ENCODE measurements at regions not wholly inside any gene's neighbourhood (a gene's known extent, or its start where the extent isn't known, plus 50 kb on each side); places are given as distances from the start of the nearest gene placed in this dataset.

- no CpG with 5 or more reads among the region's 3 CpGs for WGBS (ENCODE audit: insufficient coverage, low lambda C conversion rate)
- no peak for DNase-seq
- Histone ChIP-seq H3K4me3 (ENCODE audit: low read length) (no peak overlapping the region), H3K27ac (ENCODE audit: low read length) (no peak overlapping the region), H3K9me3 (ENCODE audit: control insufficient read depth, low read depth, low read length) (no peaks in the 10 kb centered on the region), H3K27me3 (ENCODE audit: control insufficient read depth, insufficient read depth, low read length) (no peaks in the 10 kb centered on the region), H3K36me3 (ENCODE audit: control insufficient read depth, insufficient read depth, low read length) (no peaks in the 10 kb centered on the region), H3K4me1 (ENCODE audit: control insufficient read depth, insufficient read depth, low read length) (peaks cover 5% of the 10 kb centered on the region)
Measured at GRCh38 chr11:116335891-116336290, 436.9 kb downstream of the BUD13 start.

DNA sequence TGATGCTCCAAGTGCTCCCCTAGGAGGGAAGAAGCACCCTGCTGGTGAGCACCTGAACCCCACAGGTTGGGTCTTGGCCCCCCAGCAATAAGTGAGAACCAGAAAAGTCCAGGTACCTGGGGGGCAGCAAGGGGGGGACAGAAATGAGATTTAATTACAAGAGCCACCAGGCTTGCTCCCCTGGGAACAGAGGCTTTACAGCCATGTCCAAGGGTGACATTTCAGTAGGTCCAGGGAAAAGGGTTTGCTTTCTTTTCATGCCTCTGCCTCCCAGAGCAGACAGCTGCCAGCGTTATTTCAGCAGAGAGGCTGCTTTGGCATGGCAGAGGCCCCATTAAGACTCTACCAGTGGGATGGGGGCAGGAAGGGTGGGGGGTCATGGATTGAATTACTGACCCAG is 437.7 kb downstream of the BUD13 start:
- Histone ChIP-seq H3K9me3 (ENCODE audit: control insufficient read depth, low read depth, low read length) (no peaks in the 10 kb centered on the region), H3K36me3 (ENCODE audit: control insufficient read depth, insufficient read depth, low read length) (no peaks in the 10 kb centered on the region), H3K4me1 (ENCODE audit: control insufficient read depth, insufficient read depth, low read length) (peaks cover 5% of the 10 kb centered on the region), H3K27me3 (ENCODE audit: control insufficient read depth, insufficient read depth, low read length) (no peaks in the 10 kb centered on the region), H3K4me3 (ENCODE audit: low read length) (no peak overlapping the region), H3K27ac (ENCODE audit: low read length) (no peak overlapping the region)
- no peak for DNase-seq
- WGBS (ENCODE audit: insufficient coverage, low lambda C conversion rate), result no CpG with 5 or more reads among the region's 1 CpG

GRCh38 chr11:116334596-116334995 is 438.2 kb downstream of the BUD13 start:
- Histone ChIP-seq H3K9me3 (ENCODE audit: control insufficient read depth, low read depth, low read length) (no peaks in the 10 kb centered on the region), H3K27me3 (ENCODE audit: control insufficient read depth, insufficient read depth, low read length) (no peaks in the 10 kb centered on the region), H3K27ac (ENCODE audit: low read length) (no peak overlapping the region), H3K4me1 (ENCODE audit: control insufficient read depth, insufficient read depth, low read length) (peaks cover 3% of the 10 kb centered on the region), H3K4me3 (ENCODE audit: low read length) (no peak overlapping the region), H3K36me3 (ENCODE audit: control insufficient read depth, insufficient read depth, low read length) (no peaks in the 10 kb centered on the region)
- WGBS (ENCODE audit: insufficient coverage, low lambda C conversion rate), result 90% methylated on average over 2 of the region's 3 CpGs
- no peak for DNase-seq

DNA sequence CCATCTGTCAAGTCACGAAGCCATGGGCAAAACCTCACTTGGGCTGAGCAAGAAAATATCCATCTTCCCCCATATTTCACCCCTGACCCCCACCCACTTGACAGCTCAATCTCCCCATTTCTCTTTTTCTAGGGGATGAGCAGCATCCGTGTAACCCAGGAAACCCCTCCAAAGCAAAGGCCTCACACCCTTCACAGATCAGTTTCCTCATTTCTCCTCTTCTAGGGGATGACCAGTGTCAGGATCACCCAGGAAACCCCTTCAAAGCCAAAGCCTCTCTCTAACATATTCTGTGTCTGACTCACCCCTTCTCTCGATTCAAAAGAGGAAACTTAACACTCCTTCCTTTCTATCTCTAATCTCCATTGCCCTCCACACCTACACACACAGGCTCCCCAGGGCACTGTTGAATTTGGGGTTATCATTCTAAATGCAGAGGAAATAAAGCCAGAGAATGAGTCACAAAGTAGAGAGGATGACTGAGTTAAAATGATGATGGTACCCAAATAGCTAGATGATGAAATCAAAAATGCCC is 439.7 kb downstream of the BUD13 start:
- DNase-seq, result no peak
- WGBS (ENCODE audit: insufficient coverage, low lambda C conversion rate), result no CpG with 5 or more reads among the region's 3 CpGs
- H3K9me3 ChIP-seq (ENCODE audit: control insufficient read depth, low read depth, low read length), result no peaks in the 10 kb centered on the region

GRCh38 chr11:116332391-116332790 is 440.4 kb downstream of the BUD13 start:
- Histone ChIP-seq H3K4me1 (ENCODE audit: control insufficient read depth, insufficient read depth, low read length) (no peaks in the 10 kb centered on the region), H3K9me3 (ENCODE audit: control insufficient read depth, low read depth, low read length) (no peaks in the 10 kb centered on the region), H3K27ac (ENCODE audit: low read length) (no peak overlapping the region), H3K4me3 (ENCODE audit: low read length) (no peak overlapping the region), H3K36me3 (ENCODE audit: control insufficient read depth, insufficient read depth, low read length) (no peaks in the 10 kb centered on the region), H3K27me3 (ENCODE audit: control insufficient read depth, insufficient read depth, low read length) (no peaks in the 10 kb centered on the region)
- DNase-seq, result peak in 1 of 2 donors; percentile 13
- WGBS (ENCODE audit: insufficient coverage, low lambda C conversion rate), result 90% methylated on average over 2 of the region's 8 CpGs

More for the DNA sequence above, 439.7 kb downstream of the BUD13 start:
- H3K27me3 ChIP-seq (ENCODE audit: control insufficient read depth, insufficient read depth, low read length), result no peaks in the 10 kb centered on the region
- no peaks in the 10 kb centered on the region for H3K4me1 ChIP-seq (ENCODE audit: control insufficient read depth, insufficient read depth, low read length)
- no peak overlapping the region for H3K27ac ChIP-seq (ENCODE audit: low read length)
- H3K4me3 ChIP-seq (ENCODE audit: low read length), result no peak overlapping the region
- no peaks in the 10 kb centered on the region for H3K36me3 ChIP-seq (ENCODE audit: control insufficient read depth, insufficient read depth, low read length)

DNA sequence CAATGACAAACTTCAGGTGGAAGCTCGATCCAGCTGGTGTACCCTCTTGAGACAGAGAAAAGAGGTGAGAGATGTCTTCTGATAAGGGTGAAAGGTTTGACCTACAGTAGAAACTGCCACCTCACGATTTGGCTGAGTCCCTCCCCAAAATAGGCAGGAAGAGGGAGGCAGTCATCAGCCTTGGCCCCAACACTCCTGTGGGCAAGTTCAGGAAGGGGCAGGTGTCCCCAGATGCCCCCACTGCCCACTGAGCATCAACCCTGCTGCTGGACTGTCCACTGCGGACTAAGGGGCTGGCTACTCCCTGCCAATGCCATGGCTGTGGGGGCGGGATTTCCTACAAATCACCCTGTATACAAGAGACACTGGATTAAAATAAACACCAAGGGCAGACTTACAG is 441.4 kb downstream of the BUD13 start:
- Histone ChIP-seq H3K9me3 (ENCODE audit: control insufficient read depth, low read depth, low read length) (no peaks in the 10 kb centered on the region), H3K4me1 (ENCODE audit: control insufficient read depth, insufficient read depth, low read length) (no peaks in the 10 kb centered on the region), H3K36me3 (ENCODE audit: control insufficient read depth, insufficient read depth, low read length) (no peaks in the 10 kb centered on the region), H3K27me3 (ENCODE audit: control insufficient read depth, insufficient read depth, low read length) (no peaks in the 10 kb centered on the region), H3K27ac (ENCODE audit: low read length) (no peak overlapping the region), H3K4me3 (ENCODE audit: low read length) (no peak overlapping the region)
- no CpG with 5 or more reads among the region's 4 CpGs for WGBS (ENCODE audit: insufficient coverage, low lambda C conversion rate)
- no peak for DNase-seq

DNA sequence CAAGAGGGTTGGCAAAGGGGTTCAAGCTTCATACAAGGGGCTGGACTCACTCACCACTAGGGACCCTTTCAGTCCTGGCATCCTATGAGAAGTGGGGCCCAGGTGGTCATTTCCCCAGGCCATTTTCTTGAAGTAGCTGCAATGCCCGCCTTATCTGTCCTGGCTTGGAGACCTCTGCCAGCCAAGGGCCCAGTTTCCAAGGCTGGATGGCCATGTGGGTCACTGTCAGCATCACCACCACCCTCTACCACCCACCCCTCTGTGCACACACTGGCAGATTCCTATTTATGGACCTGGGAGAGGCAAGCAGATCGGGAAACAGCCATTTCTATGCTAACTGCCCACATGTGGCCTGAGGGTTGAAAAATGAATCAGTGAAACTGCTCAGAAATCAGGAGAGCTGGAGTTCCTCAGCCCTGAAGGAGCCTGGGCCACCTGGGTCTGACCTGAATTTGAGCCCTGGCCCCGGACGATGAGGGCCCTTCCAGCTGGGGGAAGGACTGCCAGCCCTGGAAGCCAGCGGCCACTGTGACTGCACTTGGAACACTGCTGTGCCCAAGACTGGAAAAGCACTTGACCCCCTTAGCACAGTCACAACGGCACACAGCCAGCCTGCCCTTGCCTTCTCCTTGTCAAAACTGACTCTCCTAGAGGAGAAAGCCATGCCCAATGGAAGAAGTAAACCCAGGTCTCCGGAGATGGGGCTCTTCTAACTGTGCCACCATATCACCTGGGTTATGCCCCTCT is 442.2 kb downstream of the BUD13 start:
- no CpG with 5 or more reads among the region's 7 CpGs for WGBS (ENCODE audit: insufficient coverage, low lambda C conversion rate)
- H3K36me3 ChIP-seq (ENCODE audit: control insufficient read depth, insufficient read depth, low read length), result no peaks in the 10 kb centered on the region
- no peaks in the 10 kb centered on the region for H3K9me3 ChIP-seq (ENCODE audit: control insufficient read depth, low read depth, low read length)
- H3K4me1 ChIP-seq (ENCODE audit: control insufficient read depth, insufficient read depth, low read length), result no peaks in the 10 kb centered on the region
- H3K27me3 ChIP-seq (ENCODE audit: control insufficient read depth, insufficient read depth, low read length), result no peaks in the 10 kb centered on the region
- no peak overlapping the region for H3K27ac ChIP-seq (ENCODE audit: low read length)
- DNase-seq, result no peak
- no peak overlapping the region for H3K4me3 ChIP-seq (ENCODE audit: low read length)

DNA sequence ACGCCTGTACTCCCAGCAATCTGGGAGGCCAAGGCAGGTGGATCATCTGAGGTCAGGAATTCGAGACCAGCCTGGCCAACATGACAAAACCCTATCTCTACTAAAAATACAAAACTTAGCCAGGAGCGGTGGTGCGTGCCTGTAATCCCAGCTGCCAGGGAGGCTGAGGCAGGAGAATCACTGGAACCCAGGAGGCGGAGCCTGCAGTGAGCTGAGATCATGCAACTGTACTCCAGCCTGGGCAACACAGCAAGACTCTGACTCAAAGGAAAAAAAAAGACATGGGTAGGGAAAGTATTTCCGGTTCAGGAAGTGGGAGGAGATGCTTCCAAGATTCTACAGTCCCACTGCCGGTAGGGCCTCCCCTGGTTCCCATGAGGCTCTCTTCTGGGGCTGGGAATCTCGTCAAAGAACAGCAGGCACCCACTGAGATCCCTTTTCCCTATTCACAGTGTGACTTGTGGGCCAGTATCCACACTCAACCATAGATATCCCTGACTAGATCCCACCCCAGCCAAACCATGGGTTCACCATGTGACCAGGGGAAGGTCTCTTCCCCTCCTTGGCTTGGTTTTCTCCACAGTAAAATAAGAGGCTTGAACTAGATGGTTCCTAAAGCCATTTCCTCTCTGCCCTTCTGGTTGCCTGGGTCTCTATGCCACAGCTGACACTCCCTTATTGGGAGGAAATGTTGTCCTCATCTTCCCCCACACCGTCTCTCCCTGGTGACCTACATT is 443.3 kb downstream of the BUD13 start:
- H3K27ac ChIP-seq (ENCODE audit: low read length), result no peak overlapping the region
- no peaks in the 10 kb centered on the region for H3K4me1 ChIP-seq (ENCODE audit: control insufficient read depth, insufficient read depth, low read length)
- no peaks in the 10 kb centered on the region for H3K9me3 ChIP-seq (ENCODE audit: control insufficient read depth, low read depth, low read length)
- no peaks in the 10 kb centered on the region for H3K27me3 ChIP-seq (ENCODE audit: control insufficient read depth, insufficient read depth, low read length)
- DNase-seq, result no peak
- H3K36me3 ChIP-seq (ENCODE audit: control insufficient read depth, insufficient read depth, low read length), result no peaks in the 10 kb centered on the region
- H3K4me3 ChIP-seq (ENCODE audit: low read length), result no peak overlapping the region
- WGBS (ENCODE audit: insufficient coverage, low lambda C conversion rate), result 100% methylated on average over 1 of the region's 9 CpGs

GRCh38 chr11:116328851-116329250 is 443.9 kb downstream of the BUD13 start:
- H3K27me3 ChIP-seq (ENCODE audit: control insufficient read depth, insufficient read depth, low read length), result no peaks in the 10 kb centered on the region
- H3K36me3 ChIP-seq (ENCODE audit: control insufficient read depth, insufficient read depth, low read length), result no peaks in the 10 kb centered on the region
- H3K27ac ChIP-seq (ENCODE audit: low read length), result no peak overlapping the region
- H3K4me1 ChIP-seq (ENCODE audit: control insufficient read depth, insufficient read depth, low read length), result no peaks in the 10 kb centered on the region
- no peaks in the 10 kb centered on the region for H3K9me3 ChIP-seq (ENCODE audit: control insufficient read depth, low read depth, low read length)
- DNase-seq, result no peak
- no peak overlapping the region for H3K4me3 ChIP-seq (ENCODE audit: low read length)
- WGBS (ENCODE audit: insufficient coverage, low lambda C conversion rate), result no CpG with 5 or more reads among the region's 3 CpGs

GRCh38 chr11:116328391-116328790 is 444.4 kb downstream of the BUD13 start:
- H3K27ac ChIP-seq (ENCODE audit: low read length), result no peak overlapping the region
- DNase-seq, result no peak
- no CpG with 5 or more reads among the region's 4 CpGs for WGBS (ENCODE audit: insufficient coverage, low lambda C conversion rate)
- no peaks in the 10 kb centered on the region for H3K4me1 ChIP-seq (ENCODE audit: control insufficient read depth, insufficient read depth, low read length)
- H3K27me3 ChIP-seq (ENCODE audit: control insufficient read depth, insufficient read depth, low read length), result no peaks in the 10 kb centered on the region
- no peak overlapping the region for H3K4me3 ChIP-seq (ENCODE audit: low read length)
- H3K36me3 ChIP-seq (ENCODE audit: control insufficient read depth, insufficient read depth, low read length), result no peaks in the 10 kb centered on the region
- no peaks in the 10 kb centered on the region for H3K9me3 ChIP-seq (ENCODE audit: control insufficient read depth, low read depth, low read length)

All from large intestine (tissue), 3 donors.